ENCODE measurements at regions not wholly inside any gene's neighbourhood (a gene's known extent, or its start where the extent isn't known, plus 50 kb on each side); places are given as distances from the start of the nearest gene placed in this dataset.
"Not testable (repeated sequence)": the region's sequence is repeated elsewhere in the genome, so short reads cannot be mapped to it uniquely, and the experiment has no call there.

DNA sequence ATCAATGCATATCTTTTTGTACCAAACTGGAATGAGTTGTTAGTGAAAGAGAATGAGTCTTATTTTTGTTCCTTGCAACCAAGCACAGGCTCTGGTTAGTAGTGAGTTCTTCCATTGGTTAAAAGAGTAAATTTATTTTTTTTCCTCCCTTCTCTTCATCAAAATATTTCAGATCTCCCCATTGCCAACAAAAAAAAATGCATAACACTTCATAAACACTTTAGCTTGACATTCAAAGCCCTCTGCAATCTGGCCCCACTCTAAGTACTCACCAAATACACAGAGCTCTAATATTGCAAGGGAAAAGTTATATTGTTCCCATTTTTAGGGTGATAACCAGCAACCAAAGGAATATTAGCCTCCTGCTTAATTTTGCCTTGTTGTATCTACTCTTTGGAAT lies 333.0 kb upstream of the LUZP2 start:
- TF ChIP-seq, protein P1, sequence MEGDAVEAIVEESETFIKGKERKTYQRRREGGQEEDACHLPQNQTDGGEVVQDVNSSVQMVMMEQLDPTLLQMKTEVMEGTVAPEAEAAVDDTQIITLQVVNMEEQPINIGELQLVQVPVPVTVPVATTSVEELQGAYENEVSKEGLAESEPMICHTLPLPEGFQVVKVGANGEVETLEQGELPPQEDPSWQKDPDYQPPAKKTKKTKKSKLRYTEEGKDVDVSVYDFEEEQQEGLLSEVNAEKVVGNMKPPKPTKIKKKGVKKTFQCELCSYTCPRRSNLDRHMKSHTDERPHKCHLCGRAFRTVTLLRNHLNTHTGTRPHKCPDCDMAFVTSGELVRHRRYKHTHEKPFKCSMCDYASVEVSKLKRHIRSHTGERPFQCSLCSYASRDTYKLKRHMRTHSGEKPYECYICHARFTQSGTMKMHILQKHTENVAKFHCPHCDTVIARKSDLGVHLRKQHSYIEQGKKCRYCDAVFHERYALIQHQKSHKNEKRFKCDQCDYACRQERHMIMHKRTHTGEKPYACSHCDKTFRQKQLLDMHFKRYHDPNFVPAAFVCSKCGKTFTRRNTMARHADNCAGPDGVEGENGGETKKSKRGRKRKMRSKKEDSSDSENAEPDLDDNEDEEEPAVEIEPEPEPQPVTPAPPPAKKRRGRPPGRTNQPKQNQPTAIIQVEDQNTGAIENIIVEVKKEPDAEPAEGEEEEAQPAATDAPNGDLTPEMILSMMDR (IDR thresholded peaks at IDR 0.05): no peak
- no peak for TF ChIP-seq POLR2A (IDR thresholded peaks at IDR 0.05)
- intact Hi-C loops (cut with DNase I; ENCODE audit: low total_unique reads): no loop called here
- DNase-seq (ENCODE audit: low spot score in 2 of 2): no peak
- H3K4me3 ChIP-seq (ENCODE audit: low read depth, poor library complexity, severe bottlenecking): no peak overlapping the region

DNA sequence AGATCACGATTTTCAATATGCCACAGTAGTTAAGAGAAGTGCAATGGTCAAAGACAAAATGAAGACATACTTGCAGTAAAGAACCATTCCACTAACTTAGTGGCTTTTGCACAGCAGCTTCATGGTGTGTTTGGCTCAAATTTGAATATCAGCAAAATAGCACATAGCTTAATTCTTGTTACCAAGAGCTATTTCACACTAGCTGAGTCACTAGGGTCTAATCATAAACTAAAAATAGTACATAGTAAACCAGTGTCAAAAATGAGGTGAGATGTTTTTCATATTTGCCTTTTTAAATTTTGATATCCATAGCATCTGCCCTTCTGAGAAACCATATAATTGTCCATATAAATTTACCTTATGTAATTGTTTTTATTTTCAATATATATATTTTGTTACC lies 325.0 kb upstream of the LUZP2 start:
- no peak for TF ChIP-seq POLR2A (IDR thresholded peaks at IDR 0.05)
- TF ChIP-seq, protein P1 (IDR thresholded peaks at IDR 0.05): no peak
- DNase-seq (ENCODE audit: low spot score in 2 of 2): no peak
- WGBS, 2 donors: 61 to 75% methylated on average over 1 of the region's 1 CpG
- intact Hi-C loops (cut with DNase I; ENCODE audit: low total_unique reads): no loop called here
- no peak overlapping the region for H3K4me3 ChIP-seq (ENCODE audit: low read depth, poor library complexity, severe bottlenecking)

DNA sequence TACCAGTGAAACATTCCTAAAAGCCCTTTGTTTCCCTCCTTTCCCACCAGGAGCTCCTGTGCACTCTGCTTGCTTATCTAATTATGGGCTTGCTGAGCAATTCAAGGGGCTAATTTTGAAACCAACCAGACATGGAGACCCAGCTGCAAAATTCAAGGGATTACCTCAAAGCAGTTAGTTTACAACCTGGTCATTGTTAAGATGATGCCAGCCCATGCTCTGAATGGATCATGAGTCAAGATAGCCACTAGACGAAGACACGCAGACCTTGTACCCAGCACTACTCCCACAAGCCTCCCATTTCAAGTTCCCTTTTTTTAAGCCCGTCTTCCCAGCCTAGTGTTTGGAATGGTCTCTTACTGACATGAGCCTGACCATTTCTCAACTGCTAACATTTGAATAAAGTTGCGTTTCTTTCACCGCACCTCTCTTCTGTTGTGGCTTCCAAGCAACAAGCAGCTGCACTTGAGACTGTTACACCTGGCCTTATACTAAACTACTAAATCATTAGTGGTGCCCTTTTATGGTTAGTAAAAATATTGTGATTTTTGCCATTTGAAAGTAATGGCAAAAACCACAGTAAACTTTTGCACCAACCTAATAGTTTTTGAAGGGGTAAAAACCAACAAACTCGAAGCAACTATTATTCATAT lies 315.3 kb upstream of the LUZP2 start:
- TF ChIP-seq, protein P1 (IDR thresholded peaks at IDR 0.05): no peak
- TF ChIP-seq POLR2A (IDR thresholded peaks at IDR 0.05): no peak
- intact Hi-C loops (cut with DNase I; ENCODE audit: low total_unique reads): no loop called here
- DNase-seq (ENCODE audit: low spot score in 2 of 2): no peak
- WGBS, 2 donors: 71 to 75% methylated on average over 6 of the region's 6 CpGs
- H3K4me3 ChIP-seq (ENCODE audit: low read depth, poor library complexity, severe bottlenecking): no peak overlapping the region

DNA sequence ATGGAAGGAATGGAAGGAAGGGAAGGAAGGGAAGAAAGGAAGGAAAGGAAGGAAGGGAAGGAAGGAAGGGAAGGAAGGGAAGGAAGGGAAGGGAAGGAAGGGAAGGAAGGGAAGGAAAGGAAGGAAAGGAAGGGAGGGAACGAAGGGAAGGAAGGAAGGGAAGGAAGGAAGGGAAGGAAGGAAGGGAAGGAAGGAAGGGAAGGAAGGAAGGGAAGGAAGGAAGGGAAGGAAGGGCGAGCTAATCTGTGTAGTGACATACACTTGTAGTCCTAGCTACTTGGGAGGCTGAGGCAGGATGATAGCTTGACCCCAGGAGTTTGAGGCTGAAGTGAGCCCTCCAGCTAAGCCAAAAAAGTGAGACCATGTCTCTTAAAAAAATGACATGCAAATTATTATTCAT lies 311.3 kb upstream of the LUZP2 start:
- H3K4me3 ChIP-seq (ENCODE audit: low read depth, poor library complexity, severe bottlenecking); DNase-seq (ENCODE audit: low spot score in 2 of 2); intact Hi-C loops (cut with DNase I; ENCODE audit: low total_unique reads): not testable (repeated sequence)
- WGBS, 2 donors: 82 to 88% methylated on average over 2 of the region's 2 CpGs

DNA sequence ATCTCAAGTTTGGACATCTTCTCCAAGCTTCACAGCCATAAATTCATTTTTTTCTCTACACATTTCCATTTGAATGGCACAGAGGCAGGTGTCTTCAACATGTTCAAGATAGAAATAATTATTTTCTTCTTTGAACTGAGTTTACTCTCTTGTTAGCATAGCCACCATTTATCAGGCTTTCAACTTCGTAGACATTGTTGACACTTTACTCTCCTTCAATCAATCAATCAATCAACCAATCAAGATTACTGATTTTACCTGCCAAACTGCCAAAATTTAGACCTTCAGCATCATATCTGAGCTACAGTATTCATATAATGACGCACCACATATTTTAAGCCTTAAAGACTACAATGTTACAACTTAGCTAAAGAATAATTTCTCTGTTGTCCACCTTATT lies 300.1 kb upstream of the LUZP2 start:
- 76 to 78% methylated on average over 2 of the region's 2 CpGs for WGBS, 2 donors
- H3K4me3 ChIP-seq (ENCODE audit: low read depth, poor library complexity, severe bottlenecking): no peak overlapping the region
- TF ChIP-seq, protein P1 (IDR thresholded peaks at IDR 0.05): no peak
- TF ChIP-seq POLR2A (IDR thresholded peaks at IDR 0.05): no peak
- DNase-seq (ENCODE audit: low spot score in 2 of 2): no peak
- intact Hi-C loops (cut with DNase I; ENCODE audit: low total_unique reads): no loop called here

DNA sequence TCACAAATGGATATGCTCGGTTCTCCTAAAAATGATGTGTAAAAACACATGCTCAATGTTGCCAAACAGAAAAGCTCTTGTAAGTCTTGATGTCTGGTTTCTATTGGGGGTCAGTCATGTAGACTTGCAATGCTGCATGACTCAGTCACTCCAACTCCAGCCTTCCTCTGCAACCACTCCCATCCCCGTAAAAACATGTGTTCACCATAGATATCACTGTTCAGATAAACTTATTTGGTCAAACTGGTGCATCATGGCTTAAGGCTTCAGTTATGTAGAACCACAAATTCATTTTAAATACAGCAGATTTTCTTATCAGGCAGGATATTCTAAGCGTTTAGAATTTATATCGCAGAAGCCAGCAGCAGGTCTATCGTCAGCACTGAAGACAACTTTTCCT lies 298.4 kb upstream of the LUZP2 start:
- intact Hi-C loops (cut with DNase I; ENCODE audit: low total_unique reads): no loop called here
- TF ChIP-seq, protein P1 (IDR thresholded peaks at IDR 0.05): no peak
- TF ChIP-seq POLR2A (IDR thresholded peaks at IDR 0.05): no peak
- H3K4me3 ChIP-seq (ENCODE audit: low read depth, poor library complexity, severe bottlenecking): no peak overlapping the region
- DNase-seq (ENCODE audit: low spot score in 2 of 2): no peak
- 84 to 85% methylated on average over 5 of the region's 5 CpGs for WGBS, 2 donors
